Neural progenitor cell (in vitro differentiated cells): ENCODE measurements at regions not wholly inside any gene's neighbourhood (a gene's known extent, or its start where the extent isn't known, plus 50 kb on each side); places are given as distances from the start of the nearest gene placed in this dataset.

Experiments used
- DNase-seq: peaks from one replicate; pipeline ENCODE4 v3.0.0-alpha.2; 2016; ENCODE audit warnings: low spot score
- H2AFZ ChIP-seq: fragments of 200-600 bp; sonication (generic); replicated peaks from 2 replicates; pipeline ENCODE4 v1.6.1; 2016; ENCODE audit warnings: antibody characterized with exemption
- H3F3A ChIP-seq: fragments of 200-600 bp; sonication (generic); 2 replicates; pipeline ENCODE4 v1.6.1; 2016; ENCODE audit warnings: antibody characterized with exemption, low read depth
- H3K27ac ChIP-seq: fragments of 200-600 bp; sonication (generic); 2 replicates; pipeline ENCODE4 v1.5.1; 2016; ENCODE audit warnings: mild to moderate bottlenecking
- H3K27me3 ChIP-seq: fragments of 200-600 bp; sonication (generic); 2 replicates; pipeline ENCODE4 v1.6.1; 2016; ENCODE audit warnings: mild to moderate bottlenecking, moderate library complexity
- H3K36me3 ChIP-seq: fragments of 200-600 bp; sonication (generic); 2 replicates; pipeline ENCODE4 v1.5.1; 2016
- H3K4me1 ChIP-seq: fragments of 200-600 bp; sonication (generic); 2 replicates; pipeline ENCODE4 v1.6.1; 2016; ENCODE audit warnings: mixed run types
- H3K4me2 ChIP-seq: fragments of 200-600 bp; sonication (generic); 2 replicates; pipeline ENCODE4 v1.6.1; 2016
- H3K4me3 ChIP-seq: fragments of 200-600 bp; sonication (generic); 2 replicates; pipeline ENCODE4 v1.5.1; 2016
- H3K79me2 ChIP-seq: fragments of 200-600 bp; sonication (generic); 2 replicates; pipeline ENCODE4 v1.6.1; 2016; ENCODE audit warnings: low read depth
- H3K9ac ChIP-seq: fragments of 200-600 bp; sonication (generic); 2 replicates; pipeline ENCODE4 v1.6.1; 2016
- H3K9me3 ChIP-seq: fragments of 200-600 bp; sonication (generic); 2 replicates; pipeline ENCODE4 v1.5.1; 2016; ENCODE audit warnings: low read depth
- H4K20me1 ChIP-seq: fragments of 200-600 bp; sonication (generic); 2 replicates; pipeline ENCODE4 v1.6.1; 2016; ENCODE audit warnings: low read depth
- H3K27ac Mint-ChIP-seq: 3 replicates; pipeline ENCODE4 v1.8.0; 2021; ENCODE audit warnings: mixed read lengths
- H3K27me3 Mint-ChIP-seq: 2 replicates; pipeline ENCODE4 v1.8.0; 2022; ENCODE audit warnings: low read depth, mild to moderate bottlenecking, inconsistent platforms, moderate library complexity, mixed read lengths; ENCODE audit not compliant: insufficient read depth
- H3K36me3 Mint-ChIP-seq: 3 replicates; pipeline ENCODE4 v1.8.0; 2021; ENCODE audit warnings: mixed read lengths
- H3K4me1 Mint-ChIP-seq: 3 replicates; pipeline ENCODE4 v1.8.0; 2021; ENCODE audit warnings: mixed read lengths
- H3K4me3 Mint-ChIP-seq: 3 replicates; pipeline ENCODE4 v1.8.0; 2021; ENCODE audit warnings: mild to moderate bottlenecking, moderate library complexity, mixed read lengths
- H3K9me3 Mint-ChIP-seq: 3 replicates; pipeline ENCODE4 v1.8.0; 2020; ENCODE audit warnings: mixed read lengths
- EZH2 ChIP-seq: fragments of 200-600 bp; sonication (generic); IDR thresholded peaks from 2 replicates; pipeline ENCODE4 v1.6.1; 2017; ENCODE audit warnings: antibody characterized with exemption, mild to moderate bottlenecking, moderate library complexity
- EZH2phosphoT487 ChIP-seq: fragments of 200-600 bp; sonication (generic); IDR thresholded peaks from 2 replicates; pipeline ENCODE4 v1.6.1; 2017; ENCODE audit warnings: antibody characterized with exemption
- TF ChIP-seq, protein P1 (sequence below): fragments of 200-600 bp; sonication (generic); IDR thresholded peaks from 2 replicates; pipeline ENCODE4 v1.5.1; 2017; ENCODE audit warnings: antibody characterized with exemption, mild to moderate bottlenecking

GRCh38 chr13:64459778-64460177, 2770.4 kb downstream of the PCDH9 start:
- no peak for TF ChIP-seq EZH2phosphoT487
- TF ChIP-seq, protein P1, sequence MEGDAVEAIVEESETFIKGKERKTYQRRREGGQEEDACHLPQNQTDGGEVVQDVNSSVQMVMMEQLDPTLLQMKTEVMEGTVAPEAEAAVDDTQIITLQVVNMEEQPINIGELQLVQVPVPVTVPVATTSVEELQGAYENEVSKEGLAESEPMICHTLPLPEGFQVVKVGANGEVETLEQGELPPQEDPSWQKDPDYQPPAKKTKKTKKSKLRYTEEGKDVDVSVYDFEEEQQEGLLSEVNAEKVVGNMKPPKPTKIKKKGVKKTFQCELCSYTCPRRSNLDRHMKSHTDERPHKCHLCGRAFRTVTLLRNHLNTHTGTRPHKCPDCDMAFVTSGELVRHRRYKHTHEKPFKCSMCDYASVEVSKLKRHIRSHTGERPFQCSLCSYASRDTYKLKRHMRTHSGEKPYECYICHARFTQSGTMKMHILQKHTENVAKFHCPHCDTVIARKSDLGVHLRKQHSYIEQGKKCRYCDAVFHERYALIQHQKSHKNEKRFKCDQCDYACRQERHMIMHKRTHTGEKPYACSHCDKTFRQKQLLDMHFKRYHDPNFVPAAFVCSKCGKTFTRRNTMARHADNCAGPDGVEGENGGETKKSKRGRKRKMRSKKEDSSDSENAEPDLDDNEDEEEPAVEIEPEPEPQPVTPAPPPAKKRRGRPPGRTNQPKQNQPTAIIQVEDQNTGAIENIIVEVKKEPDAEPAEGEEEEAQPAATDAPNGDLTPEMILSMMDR, result no peak
- no peak for TF ChIP-seq EZH2
- H4K20me1 ChIP-seq, result no peaks in the 10 kb centered on the region
- H3K4me3 ChIP-seq, result no peak overlapping the region
- no peak for DNase-seq
- no peaks in the 10 kb centered on the region for H3K27me3 ChIP-seq
- no peak overlapping the region for H2AFZ ChIP-seq
- Mint-ChIP-seq H3K36me3 (no peaks in the 10 kb centered on the region), H3K27me3 (no peaks in the 10 kb centered on the region), H3K9me3 (no peaks in the 10 kb centered on the region), H3K4me1 (peaks cover 5% of the 10 kb centered on the region), H3K27ac (no peak overlapping the region), H3K4me3 (no peak overlapping the region)
- H3F3A ChIP-seq, result no peaks in the 10 kb centered on the region
- H3K4me1 ChIP-seq, result no peaks in the 10 kb centered on the region
- H3K27ac ChIP-seq, result no peak overlapping the region
- no peaks in the 10 kb centered on the region for H3K9me3 ChIP-seq
- H3K4me2 ChIP-seq, result no peak overlapping the region
- H3K9ac ChIP-seq, result no peak overlapping the region
- H3K36me3 ChIP-seq, result no peaks in the 10 kb centered on the region
- no peaks in the 10 kb centered on the region for H3K79me2 ChIP-seq

- no peak overlapping the region for H3K4me3 Mint-ChIP-seq
- no peak overlapping the region for H3K27ac ChIP-seq
- TF ChIP-seq EZH2, result no peak
- TF ChIP-seq EZH2phosphoT487, result no peak
- TF ChIP-seq, protein P1, result no peak
- no peaks in the 10 kb centered on the region for H3K9me3 Mint-ChIP-seq
- no peak for DNase-seq
- H3K9ac ChIP-seq, result no peak overlapping the region
- no peak overlapping the region for H3K27ac Mint-ChIP-seq
- H3K27me3 Mint-ChIP-seq, result no peaks in the 10 kb centered on the region
- H3K4me2 ChIP-seq, result no peak overlapping the region
- H3K4me1 Mint-ChIP-seq, result peaks cover 14% of the 10 kb centered on the region
- H3K36me3 ChIP-seq, result no peaks in the 10 kb centered on the region
- no peaks in the 10 kb centered on the region for H3K4me1 ChIP-seq
- H3K9me3 ChIP-seq, result no peaks in the 10 kb centered on the region
- no peak overlapping the region for H2AFZ ChIP-seq
- no peaks in the 10 kb centered on the region for H3K36me3 Mint-ChIP-seq
- H3K27me3 ChIP-seq, result no peaks in the 10 kb centered on the region
- no peaks in the 10 kb centered on the region for H3K79me2 ChIP-seq
- no peak overlapping the region for H3K4me3 ChIP-seq
- H4K20me1 ChIP-seq, result no peaks in the 10 kb centered on the region
- H3F3A ChIP-seq, result no peaks in the 10 kb centered on the region
Measured at GRCh38 chr13:64457976-64458375, 2772.2 kb downstream of the PCDH9 start.

DNA sequence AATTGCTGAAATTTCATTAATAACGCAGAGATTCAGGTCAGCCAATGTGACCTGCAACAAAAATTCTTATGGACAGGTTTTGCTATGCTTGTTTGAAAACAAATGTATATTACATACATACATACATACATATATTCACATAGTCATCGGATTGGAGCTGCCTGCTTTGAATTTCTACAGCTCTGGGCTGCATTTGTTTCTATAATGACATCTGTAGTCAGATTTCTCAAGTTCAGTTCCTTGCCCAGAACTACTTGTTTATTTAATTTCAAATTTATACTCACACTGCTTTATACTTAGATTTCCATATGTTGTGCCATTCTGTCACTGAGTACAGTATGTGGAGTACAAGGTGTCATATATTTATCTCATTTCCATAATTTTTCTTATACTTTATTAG, 2775.0 kb downstream of the PCDH9 start:
- Histone ChIP-seq H3K4me2 (no peak overlapping the region), H3K4me3 (no peak overlapping the region), H3K9me3 (no peaks in the 10 kb centered on the region), H3F3A (no peaks in the 10 kb centered on the region), H3K36me3 (no peaks in the 10 kb centered on the region), H4K20me1 (no peaks in the 10 kb centered on the region), H3K9ac (no peak overlapping the region), H3K27me3 (no peaks in the 10 kb centered on the region), H2AFZ (no peak overlapping the region), H3K79me2 (no peaks in the 10 kb centered on the region), H3K4me1 (no peaks in the 10 kb centered on the region), H3K27ac (no peak overlapping the region)
- Mint-ChIP-seq H3K4me1 (peaks cover 14% of the 10 kb centered on the region), H3K9me3 (no peaks in the 10 kb centered on the region), H3K27me3 (no peaks in the 10 kb centered on the region), H3K36me3 (no peaks in the 10 kb centered on the region), H3K4me3 (no peak overlapping the region), H3K27ac (no peak overlapping the region)
- TF ChIP-seq EZH2phosphoT487, result no peak
- TF ChIP-seq, protein P1, result no peak
- TF ChIP-seq EZH2, result no peak
- no peak for DNase-seq

- no peaks in the 10 kb centered on the region for H3K36me3 ChIP-seq
- H3K27me3 ChIP-seq, result no peaks in the 10 kb centered on the region
- H3K9ac ChIP-seq, result no peak overlapping the region
- TF ChIP-seq EZH2 (no peak), EZH2phosphoT487 (no peak)
- TF ChIP-seq, protein P1, result no peak
- no peaks in the 10 kb centered on the region for H3K9me3 ChIP-seq
- H3K27ac ChIP-seq, result no peak overlapping the region
- no peaks in the 10 kb centered on the region for H3F3A ChIP-seq
- Mint-ChIP-seq H3K36me3 (no peaks in the 10 kb centered on the region), H3K4me1 (peaks cover 14% of the 10 kb centered on the region), H3K27ac (no peak overlapping the region), H3K27me3 (no peaks in the 10 kb centered on the region), H3K4me3 (no peak overlapping the region), H3K9me3 (no peaks in the 10 kb centered on the region)
- H4K20me1 ChIP-seq, result no peaks in the 10 kb centered on the region
- H3K4me2 ChIP-seq, result no peak overlapping the region
- peak; percentile 65 for DNase-seq
- no peaks in the 10 kb centered on the region for H3K4me1 ChIP-seq
- H2AFZ ChIP-seq, result peak overlapping the region; percentile 70
- no peak overlapping the region for H3K4me3 ChIP-seq
- H3K79me2 ChIP-seq, result no peaks in the 10 kb centered on the region
Measured at GRCh38 chr13:64453831-64454230, 2776.3 kb downstream of the PCDH9 start.
